ENCODE measurements at regions not wholly inside any gene's neighbourhood (a gene's known extent, or its start where the extent isn't known, plus 50 kb on each side); places are given as distances from the start of the nearest gene placed in this dataset.

GRCh38 chr18:41353777-41354528, 601.1 kb upstream of the PIK3C3 start:
- Histone ChIP-seq H2BK15ac (ENCODE audit: low read depth, poor library complexity, severe bottlenecking) (no peak overlapping the region), H2BK5ac (ENCODE audit: low read depth, low read length, poor library complexity, severe bottlenecking) (no peak overlapping the region), H3K23ac (ENCODE audit: low read length in 2 of 2) (no peak overlapping the region), H2BK12ac (ENCODE audit: low read length in 2 of 2) (no peak overlapping the region), H3K4me1 (ENCODE audit: control insufficient read depth, insufficient read depth, low read depth, low read length) (no peaks in the 10 kb centered on the region), H3K27ac (ENCODE audit: low read length, poor library complexity, severe bottlenecking) (no peak overlapping the region), H3K4me2 (ENCODE audit: low read length, poor library complexity, severe bottlenecking) (no peak overlapping the region), H3K9ac (ENCODE audit: low read length) (no peak overlapping the region), H4K8ac (ENCODE audit: low read length) (no peak overlapping the region), H3K18ac (ENCODE audit: low read depth in 1 of 2, low read length in 2 of 2) (no peak overlapping the region), H2BK120ac (ENCODE audit: low read depth, low read length) (no peak overlapping the region), H3K36me3 (ENCODE audit: control insufficient read depth in 1 of 2, insufficient read depth in 2 of 2, low read depth in 1 of 2, low read length in 2 of 2) (no peaks in the 10 kb centered on the region), H2AK5ac (ENCODE audit: low read length, severe bottlenecking) (no peak overlapping the region), H3K4ac (ENCODE audit: low read depth in 1 of 2, low read length in 2 of 2) (no peak overlapping the region), H3K79me1 (replicated peaks; ENCODE audit: low read length, poor library complexity, severe bottlenecking) (no peaks in the 10 kb centered on the region), H2AFZ (ENCODE audit: low read depth, low read length) (no peak overlapping the region), H3K4me3 (ENCODE audit: insufficient read depth in 1 of 2, low read depth in 1 of 2, low read length in 2 of 2) (no peak overlapping the region), H3K9me3 (ENCODE audit: control insufficient read depth, low read length) (peaks cover 30% of the 10 kb centered on the region), H3K27me3 (ENCODE audit: control insufficient read depth in 1 of 2, insufficient read depth in 1 of 2, low read length in 2 of 2) (no peaks in the 10 kb centered on the region), H4K91ac (ENCODE audit: low read length) (no peak overlapping the region), H3K14ac (ENCODE audit: low read length in 2 of 2) (no peak overlapping the region)
- 92% methylated on average over 3 of the region's 3 CpGs for WGBS
- peak; percentile 73 for DNase-seq

GRCh38 chr18:41351430-41351829, 603.6 kb upstream of the PIK3C3 start:
- Histone ChIP-seq H3K18ac (ENCODE audit: low read depth in 1 of 2, low read length in 2 of 2) (no peak overlapping the region), H2BK15ac (ENCODE audit: low read depth, poor library complexity, severe bottlenecking) (no peak overlapping the region), H2AK5ac (ENCODE audit: low read length, severe bottlenecking) (no peak overlapping the region), H3K27ac (ENCODE audit: low read length, poor library complexity, severe bottlenecking) (no peak overlapping the region), H3K4ac (ENCODE audit: low read depth in 1 of 2, low read length in 2 of 2) (no peak overlapping the region), H3K79me1 (replicated peaks; ENCODE audit: low read length, poor library complexity, severe bottlenecking) (no peaks in the 10 kb centered on the region), H4K91ac (ENCODE audit: low read length) (no peak overlapping the region), H3K36me3 (ENCODE audit: control insufficient read depth in 1 of 2, insufficient read depth in 2 of 2, low read depth in 1 of 2, low read length in 2 of 2) (no peaks in the 10 kb centered on the region), H3K4me2 (ENCODE audit: low read length, poor library complexity, severe bottlenecking) (no peak overlapping the region), H4K8ac (ENCODE audit: low read length) (no peak overlapping the region), H3K9ac (ENCODE audit: low read length) (no peak overlapping the region), H3K27me3 (ENCODE audit: control insufficient read depth in 1 of 2, insufficient read depth in 1 of 2, low read length in 2 of 2) (no peaks in the 10 kb centered on the region), H2BK120ac (ENCODE audit: low read depth, low read length) (no peak overlapping the region), H3K23ac (ENCODE audit: low read length in 2 of 2) (no peak overlapping the region), H3K4me1 (ENCODE audit: control insufficient read depth, insufficient read depth, low read depth, low read length) (no peaks in the 10 kb centered on the region), H3K4me3 (ENCODE audit: insufficient read depth in 1 of 2, low read depth in 1 of 2, low read length in 2 of 2) (no peak overlapping the region), H2AFZ (ENCODE audit: low read depth, low read length) (no peak overlapping the region), H2BK12ac (ENCODE audit: low read length in 2 of 2) (peak overlapping the region in 1 of 2 experiments; percentile 39), H3K9me3 (ENCODE audit: control insufficient read depth, low read length) (peaks cover 10% of the 10 kb centered on the region), H2BK5ac (ENCODE audit: low read depth, low read length, poor library complexity, severe bottlenecking) (no peak overlapping the region), H3K14ac (ENCODE audit: low read length in 2 of 2) (no peak overlapping the region)
- DNase-seq: no peak
- 94% methylated on average over 2 of the region's 3 CpGs for WGBS

DNA sequence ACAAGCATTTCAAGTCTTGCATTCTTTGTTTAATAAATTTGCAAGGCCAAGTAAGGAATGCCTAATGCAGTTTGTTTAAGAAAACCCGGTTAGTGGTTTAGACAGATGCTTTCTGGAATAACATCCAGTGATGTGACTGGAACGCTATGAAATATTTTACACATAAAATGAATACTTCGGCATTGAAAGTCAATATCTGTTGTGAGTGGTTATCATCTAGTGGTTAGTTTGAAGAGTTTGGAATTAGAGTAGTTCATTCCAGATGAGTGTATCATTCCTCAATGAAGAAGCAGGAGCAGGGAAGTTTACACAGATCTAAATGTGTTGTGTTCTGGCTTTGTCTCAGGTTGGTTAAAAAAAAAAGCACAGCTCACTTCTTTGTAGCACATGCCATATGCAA, 608.0 kb upstream of the PIK3C3 start:
- Histone ChIP-seq H3K4ac (ENCODE audit: low read depth in 1 of 2, low read length in 2 of 2) (no peak overlapping the region), H2BK15ac (ENCODE audit: low read depth, poor library complexity, severe bottlenecking) (no peak overlapping the region), H3K18ac (ENCODE audit: low read depth in 1 of 2, low read length in 2 of 2) (no peak overlapping the region), H2BK120ac (ENCODE audit: low read depth, low read length) (no peak overlapping the region), H4K91ac (ENCODE audit: low read length) (no peak overlapping the region), H3K9ac (ENCODE audit: low read length) (no peak overlapping the region), H3K9me3 (ENCODE audit: control insufficient read depth, low read length) (peaks cover 4% of the 10 kb centered on the region), H3K4me2 (ENCODE audit: low read length, poor library complexity, severe bottlenecking) (no peak overlapping the region), H3K14ac (ENCODE audit: low read length in 2 of 2) (no peak overlapping the region), H2BK5ac (ENCODE audit: low read depth, low read length, poor library complexity, severe bottlenecking) (no peak overlapping the region), H3K27ac (ENCODE audit: low read length, poor library complexity, severe bottlenecking) (no peak overlapping the region), H2BK12ac (ENCODE audit: low read length in 2 of 2) (no peak overlapping the region), H2AK5ac (ENCODE audit: low read length, severe bottlenecking) (no peak overlapping the region), H3K4me1 (ENCODE audit: control insufficient read depth, insufficient read depth, low read depth, low read length) (no peaks in the 10 kb centered on the region), H3K79me1 (replicated peaks; ENCODE audit: low read length, poor library complexity, severe bottlenecking) (no peaks in the 10 kb centered on the region), H3K23ac (ENCODE audit: low read length in 2 of 2) (no peak overlapping the region), H3K27me3 (ENCODE audit: control insufficient read depth in 1 of 2, insufficient read depth in 1 of 2, low read length in 2 of 2) (no peaks in the 10 kb centered on the region), H4K8ac (ENCODE audit: low read length) (no peak overlapping the region), H3K4me3 (ENCODE audit: insufficient read depth in 1 of 2, low read depth in 1 of 2, low read length in 2 of 2) (no peak overlapping the region), H2AFZ (ENCODE audit: low read depth, low read length) (no peak overlapping the region), H3K36me3 (ENCODE audit: control insufficient read depth in 1 of 2, insufficient read depth in 2 of 2, low read depth in 1 of 2, low read length in 2 of 2) (no peaks in the 10 kb centered on the region)
- peak; percentile 77 for DNase-seq
- WGBS: 5% methylated on average over 2 of the region's 3 CpGs

DNA sequence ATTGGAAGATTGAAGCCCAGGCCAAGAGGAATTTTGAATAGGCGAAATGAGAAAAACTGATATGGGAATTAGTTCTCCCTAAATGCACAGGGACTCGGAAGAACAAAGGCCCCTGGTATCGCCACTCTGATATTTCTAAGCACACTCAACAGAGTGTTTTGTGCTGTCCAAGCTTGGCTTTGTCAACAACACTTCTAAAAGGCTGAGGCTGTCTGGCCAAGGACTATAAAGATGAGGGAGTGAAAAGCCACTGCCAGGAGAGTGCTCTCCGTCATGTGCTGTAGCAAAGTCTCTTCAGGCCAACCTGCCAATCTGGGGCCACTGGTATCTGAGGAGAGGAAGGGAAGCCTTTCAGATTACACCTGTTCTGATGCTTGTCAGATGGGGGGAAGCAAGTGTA, 611.2 kb upstream of the PIK3C3 start:
- H4K8ac ChIP-seq (ENCODE audit: low read length): no peak overlapping the region
- H3K79me1 ChIP-seq (replicated peaks; ENCODE audit: low read length, poor library complexity, severe bottlenecking): no peaks in the 10 kb centered on the region
- H3K4me3 ChIP-seq (ENCODE audit: insufficient read depth in 1 of 2, low read depth in 1 of 2, low read length in 2 of 2): no peak overlapping the region
- H2AFZ ChIP-seq (ENCODE audit: low read depth, low read length): no peak overlapping the region
- no peak for DNase-seq
- no peaks in the 10 kb centered on the region for H3K27me3 ChIP-seq (ENCODE audit: control insufficient read depth in 1 of 2, insufficient read depth in 1 of 2, low read length in 2 of 2)
- no peak overlapping the region for H3K14ac ChIP-seq (ENCODE audit: low read length in 2 of 2)
- peaks cover 4% of the 10 kb centered on the region for H3K9me3 ChIP-seq (ENCODE audit: control insufficient read depth, low read length)
- peak overlapping the region; percentile 2 to 46 for H2BK12ac ChIP-seq (ENCODE audit: low read length in 2 of 2)
- H2BK5ac ChIP-seq (ENCODE audit: low read depth, low read length, poor library complexity, severe bottlenecking): no peak overlapping the region
- H3K4ac ChIP-seq (ENCODE audit: low read depth in 1 of 2, low read length in 2 of 2): no peak overlapping the region
- H3K23ac ChIP-seq (ENCODE audit: low read length in 2 of 2): no peak overlapping the region
- H3K18ac ChIP-seq (ENCODE audit: low read depth in 1 of 2, low read length in 2 of 2): peak overlapping the region in 1 of 2 experiments; percentile 66
- no peak overlapping the region for H2BK120ac ChIP-seq (ENCODE audit: low read depth, low read length)
- H3K9ac ChIP-seq (ENCODE audit: low read length): no peak overlapping the region
- 99% methylated on average over 4 of the region's 4 CpGs for WGBS
- no peak overlapping the region for H4K91ac ChIP-seq (ENCODE audit: low read length)
- H3K27ac ChIP-seq (ENCODE audit: low read length, poor library complexity, severe bottlenecking): no peak overlapping the region
- no peak overlapping the region for H2BK15ac ChIP-seq (ENCODE audit: low read depth, poor library complexity, severe bottlenecking)
- no peaks in the 10 kb centered on the region for H3K36me3 ChIP-seq (ENCODE audit: control insufficient read depth in 1 of 2, insufficient read depth in 2 of 2, low read depth in 1 of 2, low read length in 2 of 2)
- H3K4me2 ChIP-seq (ENCODE audit: low read length, poor library complexity, severe bottlenecking): no peak overlapping the region
- no peak overlapping the region for H2AK5ac ChIP-seq (ENCODE audit: low read length, severe bottlenecking)
- no peaks in the 10 kb centered on the region for H3K4me1 ChIP-seq (ENCODE audit: control insufficient read depth, insufficient read depth, low read depth, low read length)
